Endothelial cell of umbilical vein (primary cell): ENCODE measurements at regions not wholly inside any gene's neighbourhood (a gene's known extent, or its start where the extent isn't known, plus 50 kb on each side); places are given as distances from the start of the nearest gene placed in this dataset.

Source experiments
- BruUV-seq: library from RNA; stranded (reverse); fragments of 400-500 nt; replicated peaks from 2 replicates; lab custom pipeline; 2021; lab: Mats Ljungman, UMichigan
- CTCF ChIA-PET: fragments of 300-600, 350-600 bp; sonication (Branson Sonifier 250); formaldehyde crosslinking; loops from one replicate; lab custom pipeline; 2021; ENCODE audit warnings: antibody characterized with exemption, inconsistent platforms; lab: Charles Lee
- POLR2A ChIA-PET: fragments of 300-600, 350-600 bp; sonication (Branson Sonifier 250); formaldehyde crosslinking; loops from one replicate; lab custom pipeline; 2021; ENCODE audit warnings: antibody characterized with exemption, inconsistent platforms; lab: Charles Lee
- DNase-seq: peaks from one replicate; pipeline ENCODE4 v3.0.0-alpha.2; 2011; ENCODE audit warnings: low read depth, low spot score
- FAIRE-seq: peaks from 2 replicates; lab custom pipeline; 2011; peaks lifted over from hg19 to GRCh38; lab: Jason Lieb, UNC
- H2AFZ ChIP-seq: 2 replicates; pipeline ENCODE4 v1.6.0; 2012; ENCODE audit warnings: low read depth, low read length, control low read depth, inconsistent platforms
- H3K27ac ChIP-seq: 2 replicates; pipeline ENCODE4 v1.5.1; 2011; ENCODE audit warnings: low read depth, mild to moderate bottlenecking, control low read depth, low read length, moderate library complexity; ENCODE audit not compliant: insufficient read depth
- H3K27me3 ChIP-seq, 2 experiments: 2 replicates each; pipeline versions ENCODE4 v1.6.0 to v1.6.1; 2011; ENCODE audit warnings: low read length in 2 of 2, mixed read lengths in 1 of 2; ENCODE audit not compliant: control insufficient read depth in 2 of 2, insufficient read depth in 2 of 2
- H3K36me3 ChIP-seq, 2 experiments: 2 replicates in 1 of 2; 3 replicates in 1 of 2; pipeline ENCODE4 v1.5.1; 2011; ENCODE audit warnings: low read length in 2 of 2, mild to moderate bottlenecking in 1 of 2, moderate library complexity in 1 of 2; ENCODE audit not compliant: control insufficient read depth in 2 of 2, insufficient read depth in 2 of 2; ENCODE audit errors: extremely low read depth in 1 of 2
- H3K4me1 ChIP-seq: 3 replicates; pipeline ENCODE4 v1.5.1; 2011; ENCODE audit warnings: mild to moderate bottlenecking, low read length; ENCODE audit not compliant: control insufficient read depth, insufficient read depth; ENCODE audit errors: extremely low read depth
- H3K4me2 ChIP-seq: 2 replicates; pipeline ENCODE4 v1.6.1; 2011; ENCODE audit warnings: low read length, control low read depth, mixed read lengths; ENCODE audit not compliant: insufficient read depth
- H3K4me3 ChIP-seq, 3 experiments: fragments of 200-600 bp in 1 of 3; sonication (generic), shearing (Covaris generic) in 1 of 3; replicated peaks in 1 of 3; 2 replicates each; pipeline ENCODE4 v1.5.1; 2011 to 2016; ENCODE audit warnings: control low read depth in 3 of 3, low read length in 3 of 3, mild to moderate bottlenecking in 2 of 3, inconsistent platforms in 1 of 3, low read depth in 1 of 3, moderate library complexity in 1 of 3; ENCODE audit not compliant: insufficient read depth in 1 of 3
- H3K79me2 ChIP-seq: 2 replicates; pipeline ENCODE4 v1.6.0; 2012; ENCODE audit warnings: low read length, inconsistent platforms; ENCODE audit not compliant: control insufficient read depth, insufficient read depth
- H3K9ac ChIP-seq: replicated peaks from 2 replicates; pipeline ENCODE3; 2011; ENCODE audit warnings: low read length, control low read depth; ENCODE audit not compliant: insufficient read depth; ENCODE audit errors: extremely low read depth
- H3K9me1 ChIP-seq: replicated peaks from 3 replicates; pipeline ENCODE4 v1.6.0; 2011; ENCODE audit warnings: mild to moderate bottlenecking, low read length; ENCODE audit not compliant: control insufficient read depth, insufficient read depth; ENCODE audit errors: extremely low read depth
- H3K9me3 ChIP-seq: replicated peaks from 2 replicates; pipeline ENCODE4 v1.5.1; 2012; ENCODE audit warnings: low read length, inconsistent platforms; ENCODE audit not compliant: control insufficient read depth, insufficient read depth
- H4K20me1 ChIP-seq: replicated peaks from 2 replicates; pipeline ENCODE3; 2011; ENCODE audit warnings: mild to moderate bottlenecking, low read length; ENCODE audit not compliant: control insufficient read depth, insufficient read depth; ENCODE audit errors: extremely low read depth
- CTCF ChIP-seq, 2 donors: IDR thresholded peaks; 1 replicate in 1 of 2; 2 replicates in 1 of 2; pipeline ENCODE4 v1.5.1; 2011; ENCODE audit warnings: low read length in 2 of 2, mild to moderate bottlenecking in 2 of 2, moderate library complexity in 2 of 2, control low read depth in 1 of 2, inconsistent platforms in 1 of 2, low read depth in 1 of 2; ENCODE audit not compliant: insufficient read depth in 1 of 2; ENCODE audit errors: extremely low read depth in 1 of 2
- EZH2 ChIP-seq: IDR thresholded peaks from 2 replicates; pipeline ENCODE4 v1.6.1; 2012; ENCODE audit warnings: borderline replicate concordance, low read depth, mild to moderate bottlenecking, moderate library complexity, low read length, inconsistent platforms; ENCODE audit not compliant: severe bottlenecking
- FOS ChIP-seq: IDR thresholded peaks from 2 replicates; pipeline ENCODE4 v1.6.1; 2011; ENCODE audit warnings: mild to moderate bottlenecking, low read length, moderate library complexity, borderline replicate concordance; ENCODE audit not compliant: insufficient read depth
- GATA2 ChIP-seq: IDR thresholded peaks from 2 replicates; pipeline ENCODE4 v1.7.0; 2011; ENCODE audit warnings: low read depth, mild to moderate bottlenecking, moderate library complexity, mixed read lengths, low read length; ENCODE audit not compliant: insufficient read length, insufficient read depth
- JUN ChIP-seq: IDR thresholded peaks from 2 replicates; pipeline ENCODE4 v1.6.1; 2011; ENCODE audit warnings: borderline replicate concordance, low read depth; ENCODE audit not compliant: insufficient read length, insufficient read depth
- MAX ChIP-seq: IDR thresholded peaks from 2 replicates; pipeline ENCODE4 v1.6.1; 2011; ENCODE audit not compliant: insufficient read depth, insufficient read length
- MYC ChIP-seq: IDR thresholded peaks from one replicate; pipeline ENCODE4 v1.6.1; 2011; ENCODE audit warnings: mild to moderate bottlenecking, low read depth, low read length
- POLR2A ChIP-seq: IDR thresholded peaks from 2 replicates; pipeline ENCODE4 v1.6.1; 2012; ENCODE audit warnings: low read depth, mild to moderate bottlenecking, control low read depth, low read length
- POLR2AphosphoS5 ChIP-seq: IDR thresholded peaks from 2 replicates; pipeline ENCODE4 v1.6.1; 2012; ENCODE audit warnings: low read depth, mild to moderate bottlenecking, control low read depth, low read length, moderate library complexity; ENCODE audit not compliant: insufficient read depth
- dilution Hi-C: fragments of 300-500 bp; cut with MboI; formaldehyde crosslinking; loops from one replicate; pipeline ENCODE4 v1.15.0; 2019; ENCODE audit warnings: low sequenced_read_pairs; ENCODE audit not compliant: extremely low pct_ligation_motif_present
- intact Hi-C: fragments of 100-400 bp; cut with micrococcal nuclease; formaldehyde crosslinking; loops from one replicate; pipeline ENCODE4 v1.10.0; 2022

DNA sequence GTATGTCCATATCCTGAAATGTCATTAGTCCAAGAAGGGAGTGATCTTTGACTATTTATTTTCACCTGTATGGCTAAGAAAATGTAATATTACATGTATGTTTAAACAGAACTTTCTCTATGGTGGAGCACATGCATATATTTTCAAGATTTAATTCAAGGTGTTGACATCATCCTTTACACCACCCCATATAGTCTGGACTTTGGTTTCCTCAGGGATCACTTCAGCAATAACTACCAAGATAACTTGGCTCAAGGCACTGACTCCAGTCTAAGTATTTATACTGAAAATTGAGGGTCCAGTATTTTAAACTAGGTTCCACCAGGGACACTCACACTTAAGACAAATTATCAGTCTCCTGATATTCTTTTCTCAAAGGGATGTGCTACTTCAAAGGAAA lies 660.6 kb downstream of the EFNB2 start:
- intact Hi-C loops (loop anchor here (5.0 kb wide), 2 partner anchors 42 to 253 kb away; no protein-coding TSS in a partner anchor), dilution Hi-C loops (no loop called here)
- no peaks in the 10 kb centered on the region for H3K9me1 ChIP-seq
- DNase-seq (no peak), FAIRE-seq (no peak)
- ChIA-PET POLR2A (no interaction called here), CTCF (no interaction called here)
- no peak overlapping the region for H3K4me3 ChIP-seq
- no peak overlapping the region for H3K27ac ChIP-seq
- no peak for TF ChIP-seq FOS
- no peak for TF ChIP-seq EZH2
- no peak for TF ChIP-seq CTCF (IDR thresholded peaks at IDR 0.05; ENCODE audit: extremely low read depth in 1 of 2, insufficient read depth in 1 of 2, low read depth in 1 of 2, low read length in 2 of 2)
- no peak for TF ChIP-seq POLR2AphosphoS5
- no peak for TF ChIP-seq MAX
- no peak for TF ChIP-seq POLR2A
- TF ChIP-seq MYC, result no peak
- no peak for TF ChIP-seq JUN
- TF ChIP-seq GATA2, result no peak
- no peaks in the 10 kb centered on the region for H3K36me3 ChIP-seq
- peaks cover 12% of the 10 kb centered on the region for H3K4me1 ChIP-seq
- H3K27me3 ChIP-seq, result no peaks in the 10 kb centered on the region
- H3K4me2 ChIP-seq, result no peak overlapping the region
- H2AFZ ChIP-seq, result no peak overlapping the region
- BruUV-seq, result no TSS peak
- no peaks in the 10 kb centered on the region for H4K20me1 ChIP-seq
- no peak overlapping the region for H3K9ac ChIP-seq
- no peaks in the 10 kb centered on the region for H3K9me3 ChIP-seq
- H3K79me2 ChIP-seq, result no peaks in the 10 kb centered on the region
